ENCODE measurements at regions not wholly inside any gene's neighbourhood (a gene's known extent, or its start where the extent isn't known, plus 50 kb on each side); places are given as distances from the start of the nearest gene placed in this dataset.

DNA sequence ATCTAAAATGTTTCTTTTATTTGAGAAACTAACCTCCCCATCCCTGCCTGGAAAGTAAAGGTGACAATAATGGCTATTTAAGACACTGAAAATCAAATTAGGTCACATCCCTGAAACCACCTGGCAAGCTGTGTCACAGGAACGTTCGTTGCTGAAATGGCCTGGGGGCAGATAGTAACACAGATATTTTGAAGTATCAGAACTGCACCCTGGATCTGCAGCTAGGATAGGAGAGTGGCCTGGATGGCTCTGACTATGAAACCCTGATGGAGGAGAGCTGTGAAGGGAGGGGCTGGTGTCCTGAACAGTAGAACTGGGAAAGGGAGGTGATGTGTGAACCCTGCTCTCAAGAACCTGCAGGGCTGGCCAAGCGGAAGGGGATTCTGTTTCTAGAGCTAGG is 648.3 kb upstream of the CFAP20DC start:
- H3K4me3 ChIP-seq: no peak overlapping the region
- H3K9me3 ChIP-seq: no peaks in the 10 kb centered on the region
- TF ChIP-seq POLR2A (IDR thresholded peaks at IDR 0.05): no peak
- TF ChIP-seq, protein P1, sequence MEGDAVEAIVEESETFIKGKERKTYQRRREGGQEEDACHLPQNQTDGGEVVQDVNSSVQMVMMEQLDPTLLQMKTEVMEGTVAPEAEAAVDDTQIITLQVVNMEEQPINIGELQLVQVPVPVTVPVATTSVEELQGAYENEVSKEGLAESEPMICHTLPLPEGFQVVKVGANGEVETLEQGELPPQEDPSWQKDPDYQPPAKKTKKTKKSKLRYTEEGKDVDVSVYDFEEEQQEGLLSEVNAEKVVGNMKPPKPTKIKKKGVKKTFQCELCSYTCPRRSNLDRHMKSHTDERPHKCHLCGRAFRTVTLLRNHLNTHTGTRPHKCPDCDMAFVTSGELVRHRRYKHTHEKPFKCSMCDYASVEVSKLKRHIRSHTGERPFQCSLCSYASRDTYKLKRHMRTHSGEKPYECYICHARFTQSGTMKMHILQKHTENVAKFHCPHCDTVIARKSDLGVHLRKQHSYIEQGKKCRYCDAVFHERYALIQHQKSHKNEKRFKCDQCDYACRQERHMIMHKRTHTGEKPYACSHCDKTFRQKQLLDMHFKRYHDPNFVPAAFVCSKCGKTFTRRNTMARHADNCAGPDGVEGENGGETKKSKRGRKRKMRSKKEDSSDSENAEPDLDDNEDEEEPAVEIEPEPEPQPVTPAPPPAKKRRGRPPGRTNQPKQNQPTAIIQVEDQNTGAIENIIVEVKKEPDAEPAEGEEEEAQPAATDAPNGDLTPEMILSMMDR (IDR thresholded peaks at IDR 0.05): no peak
- no peaks in the 10 kb centered on the region for H3K27me3 ChIP-seq
- H3K4me1 ChIP-seq: no peaks in the 10 kb centered on the region
- no peak overlapping the region for H3K27ac ChIP-seq
- no peaks in the 10 kb centered on the region for H3K36me3 ChIP-seq
- no peak for DNase-seq

DNA sequence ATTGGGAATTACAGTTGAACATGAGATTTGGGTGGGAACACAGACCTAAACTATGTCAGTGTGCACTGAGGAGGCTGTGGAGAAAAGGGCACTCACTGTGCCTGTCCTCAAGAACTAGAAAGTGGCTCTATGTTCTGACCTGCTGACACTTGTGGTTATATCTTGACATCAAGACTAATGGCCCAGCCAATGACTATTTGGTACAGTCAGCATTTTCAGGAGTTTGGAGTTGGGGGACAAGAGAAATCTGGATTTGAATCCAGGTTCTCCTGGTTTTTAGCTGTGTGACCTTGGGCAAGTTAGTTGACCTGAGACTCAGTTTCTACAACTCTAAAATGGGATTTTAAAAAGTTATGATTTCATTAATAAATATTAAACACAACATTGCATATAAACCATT is 647.0 kb upstream of the CFAP20DC start:
- no peak overlapping the region for H3K27ac ChIP-seq
- H3K4me1 ChIP-seq: no peaks in the 10 kb centered on the region
- DNase-seq: no peak
- no peaks in the 10 kb centered on the region for H3K36me3 ChIP-seq
- TF ChIP-seq, protein P1 (IDR thresholded peaks at IDR 0.05): no peak
- no peak for TF ChIP-seq POLR2A (IDR thresholded peaks at IDR 0.05)
- H3K27me3 ChIP-seq: no peaks in the 10 kb centered on the region
- no peak overlapping the region for H3K4me3 ChIP-seq
- H3K9me3 ChIP-seq: no peaks in the 10 kb centered on the region

DNA sequence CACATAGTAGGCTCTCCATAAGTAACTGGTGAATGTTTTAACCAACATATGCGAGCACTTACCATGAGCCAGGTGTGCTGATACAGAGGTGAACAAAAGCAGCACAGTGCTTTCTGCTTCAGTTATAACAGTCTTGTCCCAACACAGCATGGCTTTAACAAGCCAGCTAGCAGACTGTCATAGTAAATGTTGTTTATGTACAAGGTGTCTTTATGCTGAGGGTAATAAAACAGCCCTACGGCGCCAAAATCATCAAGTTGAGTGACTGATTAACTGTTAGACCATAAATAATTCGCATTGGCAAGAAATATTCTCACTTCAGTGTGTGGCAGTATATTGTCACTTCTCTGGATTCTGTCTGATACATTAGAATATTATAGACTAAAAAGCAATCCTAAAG is 646.0 kb upstream of the CFAP20DC start:
- no peak for DNase-seq
- H3K9me3 ChIP-seq: no peaks in the 10 kb centered on the region
- no peaks in the 10 kb centered on the region for H3K27me3 ChIP-seq
- TF ChIP-seq, protein P1 (IDR thresholded peaks at IDR 0.05): no peak
- TF ChIP-seq POLR2A (IDR thresholded peaks at IDR 0.05): no peak
- no peaks in the 10 kb centered on the region for H3K4me1 ChIP-seq
- H3K27ac ChIP-seq: no peak overlapping the region
- no peak overlapping the region for H3K4me3 ChIP-seq
- no peaks in the 10 kb centered on the region for H3K36me3 ChIP-seq

- H3K9me3 ChIP-seq: no peaks in the 10 kb centered on the region
- no peaks in the 10 kb centered on the region for H3K4me1 ChIP-seq
These were observed 642.3 kb upstream of the CFAP20DC start for GRCh38 chr3:59692117-59692516.

GRCh38 chr3:59690886-59691285 is 641.1 kb upstream of the CFAP20DC start:
- TF ChIP-seq, protein P1 (IDR thresholded peaks at IDR 0.05): no peak
- no peak for TF ChIP-seq POLR2A (IDR thresholded peaks at IDR 0.05)
- H3K27ac ChIP-seq: no peak overlapping the region
- no peaks in the 10 kb centered on the region for H3K36me3 ChIP-seq
- no peaks in the 10 kb centered on the region for H3K4me1 ChIP-seq
- no peaks in the 10 kb centered on the region for H3K27me3 ChIP-seq
- no peaks in the 10 kb centered on the region for H3K9me3 ChIP-seq
- DNase-seq: no peak
- no peak overlapping the region for H3K4me3 ChIP-seq

More at GRCh38 chr3:59692117-59692516, 642.3 kb upstream of the CFAP20DC start:
- H3K4me3 ChIP-seq: no peak overlapping the region
- no peak for TF ChIP-seq POLR2A (IDR thresholded peaks at IDR 0.05)
- TF ChIP-seq, protein P1 (IDR thresholded peaks at IDR 0.05): no peak
- no peaks in the 10 kb centered on the region for H3K27me3 ChIP-seq
- DNase-seq: no peak
- no peaks in the 10 kb centered on the region for H3K36me3 ChIP-seq
- H3K27ac ChIP-seq: no peak overlapping the region

DNA sequence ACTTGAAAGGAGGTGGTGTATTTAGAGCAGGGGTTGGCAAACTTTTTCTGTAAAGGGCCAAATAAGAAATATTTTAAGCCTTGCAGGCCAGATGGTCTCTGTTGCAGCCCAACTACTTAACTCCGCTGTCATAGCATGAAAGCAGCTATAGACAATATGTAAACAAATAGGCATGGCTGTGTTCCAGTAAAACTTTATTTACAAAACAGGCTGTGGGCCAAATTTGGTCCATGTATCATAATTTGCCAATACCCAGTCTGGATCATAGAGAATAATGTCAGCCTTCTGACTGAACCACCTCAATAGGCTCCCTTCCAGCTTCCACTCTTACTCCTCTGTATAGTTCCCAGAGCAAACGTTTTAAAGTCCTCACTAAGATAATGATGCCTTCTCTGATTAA is 638.8 kb upstream of the CFAP20DC start:
- no peak overlapping the region for H3K27ac ChIP-seq
- H3K27me3 ChIP-seq: no peaks in the 10 kb centered on the region
- H3K4me1 ChIP-seq: no peaks in the 10 kb centered on the region
- no peak for DNase-seq
- no peaks in the 10 kb centered on the region for H3K36me3 ChIP-seq
- TF ChIP-seq POLR2A (IDR thresholded peaks at IDR 0.05): no peak
- TF ChIP-seq, protein P1 (IDR thresholded peaks at IDR 0.05): no peak
- no peak overlapping the region for H3K4me3 ChIP-seq
- H3K9me3 ChIP-seq: no peaks in the 10 kb centered on the region
